DND-41 (cell line): ENCODE measurements at regions not wholly inside any gene's neighbourhood (a gene's known extent, or its start where the extent isn't known, plus 50 kb on each side); places are given as distances from the start of the nearest gene placed in this dataset.

ENCODE experiments used
- EZH2 ChIP-seq: IDR thresholded peaks from 3 replicates; pipeline ENCODE4 v1.6.1; 2012; ENCODE audit warnings: borderline replicate concordance, low read depth, mild to moderate bottlenecking, moderate library complexity, low read length, inconsistent platforms; ENCODE audit not compliant: severe bottlenecking
- TF ChIP-seq, protein P1 (sequence below): IDR thresholded peaks from 2 replicates; pipeline ENCODE4 v1.5.1; 2012; ENCODE audit warnings: borderline replicate concordance, low read length, moderate library complexity, mild to moderate bottlenecking; ENCODE audit not compliant: poor library complexity, severe bottlenecking; ENCODE audit errors: extremely low read depth

DNA sequence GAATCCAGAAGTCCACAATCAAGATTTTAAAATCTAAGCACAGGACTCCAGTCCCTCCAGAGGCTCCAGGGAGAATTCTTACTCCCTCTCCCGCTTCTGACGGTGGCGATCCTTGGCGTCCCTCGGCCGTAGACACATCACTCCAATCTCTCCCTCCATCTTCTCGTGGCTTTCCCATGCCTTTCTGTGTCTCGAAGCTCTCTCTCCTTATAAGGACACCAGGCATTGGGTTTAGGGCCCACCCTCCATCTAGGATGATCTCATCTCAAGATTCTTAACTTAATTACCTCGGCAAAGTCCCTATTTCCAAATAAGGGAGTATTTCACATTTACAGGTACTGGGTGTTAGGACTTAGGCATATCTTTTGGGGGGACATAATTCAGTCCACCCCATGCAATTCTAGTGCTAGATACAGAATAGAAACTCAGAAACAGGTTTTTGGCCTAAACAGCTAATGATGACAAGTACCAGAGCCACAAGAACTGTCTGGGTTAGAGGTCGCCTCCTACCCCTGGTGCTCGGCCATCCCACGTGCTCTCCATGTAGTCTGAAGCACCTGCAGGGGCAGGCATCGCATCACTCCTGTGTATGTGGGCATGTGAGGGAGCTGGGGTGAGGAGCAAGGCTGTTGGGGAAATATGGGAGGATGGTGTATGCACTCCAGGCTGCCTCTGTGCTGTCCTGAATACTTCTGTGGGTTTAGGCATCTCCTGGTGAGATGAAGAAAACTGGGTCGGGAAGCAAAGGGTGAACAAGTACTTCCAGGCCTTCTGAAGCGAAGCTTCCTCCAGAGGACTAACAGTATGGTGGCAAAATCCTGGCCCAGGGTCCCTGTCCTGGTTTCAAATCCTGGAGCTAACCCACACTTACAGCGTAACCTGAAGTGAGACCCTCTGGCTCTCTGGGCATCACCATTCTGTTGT is 298.3 kb upstream of the ZMIZ1 start:
- TF ChIP-seq, protein P1, sequence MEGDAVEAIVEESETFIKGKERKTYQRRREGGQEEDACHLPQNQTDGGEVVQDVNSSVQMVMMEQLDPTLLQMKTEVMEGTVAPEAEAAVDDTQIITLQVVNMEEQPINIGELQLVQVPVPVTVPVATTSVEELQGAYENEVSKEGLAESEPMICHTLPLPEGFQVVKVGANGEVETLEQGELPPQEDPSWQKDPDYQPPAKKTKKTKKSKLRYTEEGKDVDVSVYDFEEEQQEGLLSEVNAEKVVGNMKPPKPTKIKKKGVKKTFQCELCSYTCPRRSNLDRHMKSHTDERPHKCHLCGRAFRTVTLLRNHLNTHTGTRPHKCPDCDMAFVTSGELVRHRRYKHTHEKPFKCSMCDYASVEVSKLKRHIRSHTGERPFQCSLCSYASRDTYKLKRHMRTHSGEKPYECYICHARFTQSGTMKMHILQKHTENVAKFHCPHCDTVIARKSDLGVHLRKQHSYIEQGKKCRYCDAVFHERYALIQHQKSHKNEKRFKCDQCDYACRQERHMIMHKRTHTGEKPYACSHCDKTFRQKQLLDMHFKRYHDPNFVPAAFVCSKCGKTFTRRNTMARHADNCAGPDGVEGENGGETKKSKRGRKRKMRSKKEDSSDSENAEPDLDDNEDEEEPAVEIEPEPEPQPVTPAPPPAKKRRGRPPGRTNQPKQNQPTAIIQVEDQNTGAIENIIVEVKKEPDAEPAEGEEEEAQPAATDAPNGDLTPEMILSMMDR: no peak
- TF ChIP-seq EZH2: no peak
